Thoracic aorta (tissue), 2 donors: ENCODE measurements at regions not wholly inside any gene's neighbourhood (a gene's known extent, or its start where the extent isn't known, plus 50 kb on each side); places are given as distances from the start of the nearest gene placed in this dataset.

Experiments used
- ATAC-seq: fragments of 150-250 bp; one replicate; pipeline ENCODE4 v1.8.0; 2017; ENCODE audit warnings: low read depth; ENCODE audit not compliant: insufficient number of reproducible peaks, low FRiP score
- DNase-seq: peaks from one replicate; pipeline ENCODE4 v3.0.0-alpha.2; 2020; ENCODE audit warnings: low spot score
- H3K27ac ChIP-seq, 2 donors: fragments of 200-600 bp; sonication (generic); 1 replicate in 1 of 2; 2 replicates in 1 of 2; pipeline ENCODE4 v1.5.1; 2016; ENCODE audit warnings: mild to moderate bottlenecking in 2 of 2, moderate library complexity in 2 of 2
- H3K27me3 ChIP-seq: fragments of 200-600 bp; sonication (generic); replicated peaks from 2 replicates; pipeline ENCODE4 v1.6.0; 2016; ENCODE audit warnings: mild to moderate bottlenecking; ENCODE audit not compliant: insufficient read depth
- H3K36me3 ChIP-seq: fragments of 200-600 bp; sonication (generic); one replicate; pipeline ENCODE4 v1.5.1; 2016
- H3K4me1 ChIP-seq, 2 donors: fragments of 200-600 bp; sonication (generic); 1 replicate in 1 of 2; 2 replicates in 1 of 2; pipeline versions ENCODE4 v1.5.1 to v1.6.0; 2016; ENCODE audit warnings: low read depth in 2 of 2, mild to moderate bottlenecking in 1 of 2; ENCODE audit not compliant: control insufficient read depth in 1 of 2
- H3K4me3 ChIP-seq: fragments of 200-600 bp; sonication (generic); 2 replicates; pipeline ENCODE4 v1.5.1; 2016; ENCODE audit warnings: mild to moderate bottlenecking
- H3K9me3 ChIP-seq: fragments of 200-600 bp; sonication (generic); 2 replicates; pipeline ENCODE4 v1.5.1; 2016
- CTCF ChIP-seq: fragments of 200-600 bp; sonication (generic); IDR thresholded peaks from one replicate; pipeline ENCODE4 v1.5.1; 2019; ENCODE audit warnings: antibody characterized with exemption

DNA sequence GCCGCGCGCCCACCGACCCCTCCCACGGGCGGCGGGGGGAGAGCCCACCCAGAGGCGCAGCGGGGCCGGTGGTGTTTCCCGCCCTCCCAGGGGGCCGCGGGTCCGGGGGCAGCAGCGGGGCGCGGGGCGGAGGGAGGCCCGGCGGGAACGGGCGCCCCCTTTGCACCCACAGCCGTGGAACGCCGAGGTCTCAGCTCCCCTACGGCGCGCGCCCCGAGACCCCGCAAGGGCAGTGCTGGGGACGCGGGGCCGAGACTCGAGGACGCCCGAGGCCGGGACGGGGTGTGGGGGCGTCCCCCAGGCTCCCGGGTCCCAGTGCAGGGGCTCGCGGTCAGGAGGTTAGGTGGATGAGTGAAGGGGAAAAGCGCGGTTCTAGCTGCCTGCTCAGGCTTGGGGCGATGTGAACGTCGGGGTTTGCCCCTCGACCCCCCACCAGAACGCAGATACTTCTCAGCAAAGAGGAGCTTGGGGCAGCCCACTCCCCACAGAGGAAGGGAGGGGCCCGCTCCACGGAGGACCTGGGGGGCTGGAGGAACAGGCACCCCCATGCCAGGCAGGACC, 65.5 kb upstream of the BHLHE23 start:
- peaks cover 5% of the 10 kb centered on the region for H3K9me3 ChIP-seq
- no peak overlapping the region for H3K4me3 ChIP-seq
- no peaks in the 10 kb centered on the region for H3K36me3 ChIP-seq
- DNase-seq: no peak
- ATAC-seq: no peak
- no peak for TF ChIP-seq CTCF
- H3K27ac ChIP-seq: no peak overlapping the region
- peaks cover 0 to 4% of the 10 kb centered on the region in 2 donors for H3K4me1 ChIP-seq
- no peaks in the 10 kb centered on the region for H3K27me3 ChIP-seq

DNA sequence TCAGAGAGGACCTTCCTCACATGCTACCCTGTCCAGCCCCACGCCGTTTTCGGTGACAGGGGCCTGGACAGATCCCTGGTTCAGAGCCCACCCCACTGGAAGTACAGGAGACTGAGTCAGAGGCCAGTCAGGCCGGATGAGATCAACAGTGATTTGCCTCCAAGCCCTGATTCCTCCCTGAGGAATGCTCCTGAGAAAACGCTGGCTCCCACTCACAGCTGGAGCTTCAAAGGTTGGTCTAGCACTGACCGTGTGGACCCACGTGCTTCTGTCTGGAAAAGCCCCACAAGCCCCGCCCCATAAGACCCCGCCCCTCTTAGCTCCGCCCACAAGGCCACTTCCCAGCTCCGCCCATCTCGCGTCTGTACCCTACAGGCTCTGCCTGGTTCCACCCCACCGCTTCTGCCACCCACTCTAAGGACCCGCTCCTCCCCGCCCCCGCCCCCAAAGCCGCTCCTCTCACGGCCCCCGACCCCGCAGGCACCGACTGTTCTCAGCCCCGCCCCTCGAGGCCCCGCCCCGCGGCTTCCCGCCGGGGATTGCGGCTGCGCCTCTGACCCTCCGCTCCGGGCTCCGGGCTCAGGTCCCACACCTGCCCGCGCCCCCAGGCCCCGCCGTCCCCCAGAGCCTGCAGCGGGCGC, 64.9 kb upstream of the BHLHE23 start:
- H3K4me3 ChIP-seq: no peak overlapping the region
- H3K27me3 ChIP-seq: no peaks in the 10 kb centered on the region
- no peak overlapping the region for H3K27ac ChIP-seq
- peaks cover 0 to 4% of the 10 kb centered on the region in 2 donors for H3K4me1 ChIP-seq
- peaks cover 2% of the 10 kb centered on the region for H3K9me3 ChIP-seq
- no peak for TF ChIP-seq CTCF
- ATAC-seq (no peak), DNase-seq (no peak)
- H3K36me3 ChIP-seq: no peaks in the 10 kb centered on the region

GRCh38 chr20:63070771-63071540, 64.2 kb upstream of the BHLHE23 start:
- no peak for ATAC-seq
- no peak overlapping the region for H3K4me3 ChIP-seq
- no peaks in the 10 kb centered on the region for H3K27me3 ChIP-seq
- H3K9me3 ChIP-seq: no peaks in the 10 kb centered on the region
- TF ChIP-seq CTCF: no peak
- no peak overlapping the region for H3K27ac ChIP-seq
- no peak for DNase-seq
- H3K36me3 ChIP-seq: no peaks in the 10 kb centered on the region
- peaks cover 0 to 4% of the 10 kb centered on the region in 2 donors for H3K4me1 ChIP-seq

DNA sequence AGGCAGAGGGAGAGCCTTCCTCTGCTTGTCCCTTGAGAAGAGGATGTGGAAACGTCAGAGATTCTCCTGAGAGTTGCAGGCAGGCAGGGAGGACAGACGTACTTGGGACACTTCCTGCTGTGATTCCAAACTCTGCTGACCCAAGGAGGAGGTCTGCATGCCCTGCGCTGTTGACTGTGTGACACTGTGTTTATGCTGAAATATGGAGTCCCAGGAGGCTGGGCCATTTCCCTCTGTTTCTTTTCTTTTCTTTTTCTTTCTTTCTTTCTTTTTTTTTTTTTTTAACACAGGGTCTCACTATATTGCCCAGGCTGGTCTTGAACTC, 63.5 kb upstream of the BHLHE23 start:
- H3K4me1 ChIP-seq: peaks cover 0 to 4% of the 10 kb centered on the region in 2 donors
- no peak overlapping the region for H3K4me3 ChIP-seq
- no peaks in the 10 kb centered on the region for H3K9me3 ChIP-seq
- DNase-seq: no peak
- no peaks in the 10 kb centered on the region for H3K27me3 ChIP-seq
- TF ChIP-seq CTCF: no peak
- H3K27ac ChIP-seq: no peak overlapping the region
- no peak for ATAC-seq
- no peaks in the 10 kb centered on the region for H3K36me3 ChIP-seq

GRCh38 chr20:63068711-63069367, 62.1 kb upstream of the BHLHE23 start:
- Histone ChIP-seq H3K27me3 (no peaks in the 10 kb centered on the region), H3K4me1 (peaks cover 0 to 4% of the 10 kb centered on the region in 2 donors), H3K4me3 (no peak overlapping the region), H3K9me3 (no peaks in the 10 kb centered on the region), H3K36me3 (no peaks in the 10 kb centered on the region), H3K27ac (no peak overlapping the region)
- ATAC-seq: no peak
- no peak for TF ChIP-seq CTCF
- DNase-seq: no peak
